ENCODE measurements at regions not wholly inside any gene's neighbourhood (a gene's known extent, or its start where the extent isn't known, plus 50 kb on each side); places are given as distances from the start of the nearest gene placed in this dataset.

DNA sequence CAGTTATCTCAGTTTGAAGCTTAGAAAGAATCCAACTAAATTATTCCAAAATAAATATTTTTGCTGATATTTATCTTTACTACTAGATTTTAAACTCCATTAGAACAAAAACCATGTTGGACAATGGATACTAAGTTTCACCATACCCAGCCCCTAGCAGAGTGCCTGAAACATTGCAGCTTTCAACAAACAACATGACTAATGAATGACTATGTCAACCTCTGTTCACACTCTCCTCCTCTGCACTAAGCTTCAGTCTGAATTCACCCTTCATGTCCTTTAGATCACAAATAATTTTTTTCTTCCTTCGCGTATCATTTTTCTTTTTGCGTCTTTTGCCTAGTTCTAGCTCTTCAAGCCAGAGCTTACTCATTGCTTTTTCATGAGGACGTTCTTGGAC is 315.2 kb downstream of the PCDH10 start:
- Histone ChIP-seq H3K4me1 (no peaks in the 10 kb centered on the region), H3K36me3 (no peaks in the 10 kb centered on the region), H3K4me3 (no peak overlapping the region), H3K27me3 (no peaks in the 10 kb centered on the region), H3K27ac (no peak overlapping the region), H3K9me3 (no peaks in the 10 kb centered on the region)
- DNase-seq, result no peak
- TF ChIP-seq POLR2AphosphoS5 (IDR thresholded peaks at IDR 0.05) (no peak), POLR2A (IDR thresholded peaks at IDR 0.05) (no peak), CTCF (IDR thresholded peaks at IDR 0.05) (no peak), EP300 (IDR thresholded peaks at IDR 0.05) (no peak)
- intact Hi-C loops (cut with DNase I; ENCODE audit: low total_unique reads), result no loop called here
- WGBS, 5 donors, result 72 to 91% (median 79%) methylated on average over 4 of the region's 4 CpGs

DNA sequence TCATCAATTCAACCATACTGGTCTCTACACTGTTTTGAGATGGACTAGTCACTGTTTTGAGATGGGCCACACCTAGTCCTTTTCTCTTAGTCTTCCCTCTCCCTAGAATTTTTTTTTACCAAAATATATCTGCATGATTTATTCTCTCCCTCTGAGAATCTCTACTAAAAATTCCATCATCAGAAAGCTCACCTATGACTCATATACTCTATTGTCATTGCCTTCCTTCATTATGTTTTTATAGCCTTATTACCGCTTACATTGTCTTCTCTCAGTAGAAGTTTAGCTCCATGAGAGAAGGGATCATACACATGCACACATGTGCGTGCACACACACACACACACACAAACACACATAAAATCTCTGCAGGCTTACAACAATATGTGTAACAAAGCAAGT is 303.6 kb downstream of the PCDH10 start:
- no peaks in the 10 kb centered on the region for H3K27me3 ChIP-seq
- WGBS, 5 donors, result 72 to 95% (median 82%) methylated on average over 2 of the region's 2 CpGs
- H3K4me3 ChIP-seq, result no peak overlapping the region
- no peaks in the 10 kb centered on the region for H3K4me1 ChIP-seq
- TF ChIP-seq EP300 (IDR thresholded peaks at IDR 0.05) (no peak), POLR2A (IDR thresholded peaks at IDR 0.05) (no peak), CTCF (IDR thresholded peaks at IDR 0.05) (no peak), POLR2AphosphoS5 (IDR thresholded peaks at IDR 0.05) (no peak)
- DNase-seq, result no peak
- intact Hi-C loops (cut with DNase I; ENCODE audit: low total_unique reads), result no loop called here
- H3K9me3 ChIP-seq, result no peaks in the 10 kb centered on the region
- H3K36me3 ChIP-seq, result no peaks in the 10 kb centered on the region
- H3K27ac ChIP-seq, result no peak overlapping the region

- H3K27ac ChIP-seq, result no peak overlapping the region
- no peaks in the 10 kb centered on the region for H3K9me3 ChIP-seq
- intact Hi-C loops (cut with DNase I; ENCODE audit: low total_unique reads), result no loop called here
- H3K36me3 ChIP-seq, result no peaks in the 10 kb centered on the region
- 90 to 96% (median 94%) methylated on average over 17 of the region's 17 CpGs for WGBS, 5 donors
- H3K4me3 ChIP-seq, result no peak overlapping the region
- no peaks in the 10 kb centered on the region for H3K4me1 ChIP-seq
- TF ChIP-seq POLR2A (IDR thresholded peaks at IDR 0.05), result no peak
- TF ChIP-seq CTCF (IDR thresholded peaks at IDR 0.05), result no peak
- H3K27me3 ChIP-seq, result no peaks in the 10 kb centered on the region
- DNase-seq, result no peak
Observed at GRCh38 chr4:133450813-133451212, 301.7 kb downstream of the PCDH10 start.

- no peak overlapping the region for H3K27ac ChIP-seq
- intact Hi-C loops (cut with DNase I; ENCODE audit: low total_unique reads), result no loop called here
- no peaks in the 10 kb centered on the region for H3K27me3 ChIP-seq
- TF ChIP-seq EP300 (IDR thresholded peaks at IDR 0.05) (no peak), CTCF (IDR thresholded peaks at IDR 0.05) (no peak), POLR2AphosphoS5 (IDR thresholded peaks at IDR 0.05) (no peak), POLR2A (IDR thresholded peaks at IDR 0.05) (no peak)
- no peaks in the 10 kb centered on the region for H3K4me1 ChIP-seq
- peak in 1 of 2 donors; percentile 2 for DNase-seq
- H3K9me3 ChIP-seq, result no peaks in the 10 kb centered on the region
- no peak overlapping the region for H3K4me3 ChIP-seq
- H3K36me3 ChIP-seq, result no peaks in the 10 kb centered on the region
Observed at GRCh38 chr4:133440404-133440803, 291.3 kb downstream of the PCDH10 start.

DNA sequence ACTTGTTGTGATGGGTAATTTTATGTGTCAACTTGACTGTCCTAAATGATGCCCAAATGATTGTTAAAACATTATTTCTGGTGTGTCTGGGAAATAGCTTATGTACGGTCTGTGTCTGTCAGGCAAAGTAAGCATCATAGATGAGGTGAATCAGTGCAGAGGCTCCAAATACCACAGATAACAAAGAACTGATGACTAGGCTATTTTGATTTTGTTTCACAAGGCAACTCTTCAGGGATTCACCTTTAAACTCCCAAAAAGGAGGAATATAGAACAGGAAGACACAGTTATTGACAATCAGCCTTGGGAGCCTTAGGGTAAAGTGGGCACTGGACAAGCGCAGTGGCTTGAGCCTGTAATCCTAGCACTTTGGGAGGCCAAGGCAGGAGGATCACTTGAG is 290.7 kb downstream of the PCDH10 start:
- H3K27me3 ChIP-seq, result no peaks in the 10 kb centered on the region
- 90 to 94% (median 92%) methylated on average over 2 of the region's 2 CpGs for WGBS, 5 donors

More for the DNA sequence above, 290.7 kb downstream of the PCDH10 start:
- no peak for TF ChIP-seq CTCF (IDR thresholded peaks at IDR 0.05)
- TF ChIP-seq EP300 (IDR thresholded peaks at IDR 0.05), result no peak
- TF ChIP-seq POLR2A (IDR thresholded peaks at IDR 0.05), result no peak
- TF ChIP-seq POLR2AphosphoS5 (IDR thresholded peaks at IDR 0.05), result no peak
- DNase-seq, result no peak
- Histone ChIP-seq H3K4me1 (no peaks in the 10 kb centered on the region), H3K4me3 (no peak overlapping the region), H3K27ac (no peak overlapping the region), H3K36me3 (no peaks in the 10 kb centered on the region), H3K9me3 (no peaks in the 10 kb centered on the region)
- intact Hi-C loops (cut with DNase I; ENCODE audit: low total_unique reads), result no loop called here
